Esophagus squamous epithelium (tissue), 4 donors: ENCODE measurements at regions not wholly inside any gene's neighbourhood (a gene's known extent, or its start where the extent isn't known, plus 50 kb on each side); places are given as distances from the start of the nearest gene placed in this dataset.

ENCODE experiments used
- POLR2A ChIP-seq, 4 donors: fragments of 450-650 bp; IDR thresholded peaks; one replicate each; pipeline ENCODE4 v1.6.1; 2017; ENCODE audit warnings: antibody characterized with exemption in 4 of 4, mild to moderate bottlenecking in 4 of 4, moderate library complexity in 3 of 4
- TF ChIP-seq, protein P1 (sequence below), 6 experiments: fragments of 450-650 bp in 4 of 6; fragments of 200-600 bp in 2 of 6; sonication (generic) in 2 of 6; IDR thresholded peaks; one replicate each; pipeline ENCODE4 v1.5.1; 2016 to 2019; ENCODE audit warnings: antibody characterized with exemption in 6 of 6, mild to moderate bottlenecking in 4 of 6, moderate library complexity in 4 of 6

DNA sequence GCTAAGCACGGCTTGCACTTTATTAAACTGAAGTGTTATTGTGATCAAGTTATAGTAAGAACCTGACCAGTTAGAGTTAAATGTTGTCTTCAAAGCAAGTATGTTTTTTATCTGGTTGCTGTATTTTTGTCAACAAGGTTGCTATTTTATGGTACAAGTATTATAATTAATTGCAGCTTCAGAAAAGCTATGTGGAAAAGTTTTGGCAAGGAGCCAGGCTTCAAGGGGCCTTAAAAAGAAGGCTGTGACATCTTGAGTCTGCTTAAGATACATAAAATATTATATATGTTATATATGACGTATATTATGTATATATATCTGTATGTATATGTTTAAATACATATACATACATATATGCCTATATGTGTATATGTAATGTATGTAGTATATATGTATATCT, 1461.2 kb upstream of the CDH8 start:
- TF ChIP-seq, protein P1, sequence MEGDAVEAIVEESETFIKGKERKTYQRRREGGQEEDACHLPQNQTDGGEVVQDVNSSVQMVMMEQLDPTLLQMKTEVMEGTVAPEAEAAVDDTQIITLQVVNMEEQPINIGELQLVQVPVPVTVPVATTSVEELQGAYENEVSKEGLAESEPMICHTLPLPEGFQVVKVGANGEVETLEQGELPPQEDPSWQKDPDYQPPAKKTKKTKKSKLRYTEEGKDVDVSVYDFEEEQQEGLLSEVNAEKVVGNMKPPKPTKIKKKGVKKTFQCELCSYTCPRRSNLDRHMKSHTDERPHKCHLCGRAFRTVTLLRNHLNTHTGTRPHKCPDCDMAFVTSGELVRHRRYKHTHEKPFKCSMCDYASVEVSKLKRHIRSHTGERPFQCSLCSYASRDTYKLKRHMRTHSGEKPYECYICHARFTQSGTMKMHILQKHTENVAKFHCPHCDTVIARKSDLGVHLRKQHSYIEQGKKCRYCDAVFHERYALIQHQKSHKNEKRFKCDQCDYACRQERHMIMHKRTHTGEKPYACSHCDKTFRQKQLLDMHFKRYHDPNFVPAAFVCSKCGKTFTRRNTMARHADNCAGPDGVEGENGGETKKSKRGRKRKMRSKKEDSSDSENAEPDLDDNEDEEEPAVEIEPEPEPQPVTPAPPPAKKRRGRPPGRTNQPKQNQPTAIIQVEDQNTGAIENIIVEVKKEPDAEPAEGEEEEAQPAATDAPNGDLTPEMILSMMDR (IDR thresholded peaks at IDR 0.05) = no peak
- no peak for TF ChIP-seq POLR2A (IDR thresholded peaks at IDR 0.05)
